ENCODE measurements at regions not wholly inside any gene's neighbourhood (a gene's known extent, or its start where the extent isn't known, plus 50 kb on each side); places are given as distances from the start of the nearest gene placed in this dataset.

DNA sequence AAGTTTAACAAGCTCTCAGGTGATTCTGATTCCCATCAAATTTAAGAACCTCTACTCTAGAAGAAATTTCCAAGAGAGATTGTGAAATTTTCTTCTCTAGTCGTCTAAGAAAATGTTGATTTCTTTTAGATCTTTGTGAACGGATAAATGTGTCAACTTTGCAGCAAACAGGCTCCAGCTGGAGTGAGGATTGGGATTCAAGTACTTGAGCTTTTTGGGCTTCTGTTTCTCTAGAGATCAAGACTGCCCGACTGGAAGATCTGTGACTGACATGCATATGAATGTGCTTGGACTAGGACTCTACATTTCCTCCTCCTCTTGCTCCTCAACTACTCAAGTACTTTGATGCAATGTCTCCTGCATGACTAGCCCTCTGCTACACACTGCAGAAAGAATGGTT is 388.3 kb downstream of the TMEM38B start:
- no peak overlapping the region for H4K8ac ChIP-seq (replicated peaks; ENCODE audit: insufficient read length, low read depth, low read length)
- no peak overlapping the region for H3K27ac Mint-ChIP-seq

More for the DNA sequence above, 388.3 kb downstream of the TMEM38B start:
- Histone ChIP-seq H3K79me1 (ENCODE audit: insufficient read depth, low read depth, low read length, poor library complexity, severe bottlenecking) (no peaks in the 10 kb centered on the region), H3K9me3 (ENCODE audit: control insufficient read depth, low read depth, low read length) (no peaks in the 10 kb centered on the region), H3T11ph (ENCODE audit: low read length) (no peak overlapping the region), H2BK20ac (ENCODE audit: low read depth, low read length, poor library complexity, severe bottlenecking) (no peak overlapping the region), H3K4me1 (ENCODE audit: insufficient read depth, low read length) (no peaks in the 10 kb centered on the region), H3K79me2 (ENCODE audit: insufficient read depth, low read length) (no peaks in the 10 kb centered on the region), H2BK120ac (ENCODE audit: low read depth, low read length, poor library complexity, severe bottlenecking) (no peak overlapping the region), H3K23me2 (ENCODE audit: insufficient read length, low read depth, low read length, poor library complexity, severe bottlenecking) (no peaks in the 10 kb centered on the region), H2AFZ (ENCODE audit: low read length) (no peak overlapping the region), H3K14ac (ENCODE audit: insufficient read depth, low read length) (no peak overlapping the region), H4K91ac (ENCODE audit: insufficient read length, low read depth, low read length) (no peak overlapping the region), H3K27ac (ENCODE audit: insufficient read length, low read depth, low read length) (no peak overlapping the region), H3K27me3 (ENCODE audit: insufficient read depth, low read length) (no peaks in the 10 kb centered on the region), H2BK15ac (ENCODE audit: low read depth, low read length) (no peak overlapping the region), H2BK12ac (ENCODE audit: insufficient read length, low read depth, low read length) (no peak overlapping the region), H2AK5ac (ENCODE audit: insufficient read length, low read length) (no peak overlapping the region), H4K20me1 (ENCODE audit: control insufficient read depth, insufficient read depth, insufficient read length) (no peaks in the 10 kb centered on the region), H2BK5ac (ENCODE audit: insufficient read length, low read length) (no peak overlapping the region), H3K4ac (ENCODE audit: low read depth, low read length) (no peak overlapping the region), H3K18ac (ENCODE audit: insufficient read length, low read depth, low read length) (no peak overlapping the region), H3K4me2 (ENCODE audit: insufficient read depth, insufficient read length, low read length) (no peak overlapping the region), H3K23ac (ENCODE audit: insufficient read length, low read depth, low read length) (no peak overlapping the region), H3K9ac (ENCODE audit: extremely low read depth, insufficient read length, low read length) (no peak overlapping the region), H4K5ac (ENCODE audit: insufficient read length, low read depth, low read length) (no peak overlapping the region), H3K56ac (ENCODE audit: insufficient read length, low read depth, low read length) (no peak overlapping the region)
- Mint-ChIP-seq H3K9me3 (no peaks in the 10 kb centered on the region), H3K36me3 (ENCODE audit: insufficient read depth in 1 of 3, low read depth in 3 of 3) (no peaks in the 10 kb centered on the region), H3K4me3 (no peak overlapping the region), H3K4me1 (peaks cover 2 to 3% of the 10 kb centered on the region in 2 experiments; a peak in 2 of 4 replicates), H3K27me3 (ENCODE audit: low read depth) (no peaks in the 10 kb centered on the region)
- no peak for TF ChIP-seq CTCF (conservative IDR thresholded peaks at IDR 0.05)
- WGBS (ENCODE audit: extremely low coverage, insufficient read length, low lambda C conversion rate) = no CpG with 5 or more reads among the region's 3 CpGs
- DNase-seq = no peak

All from H9 (cell line).